Fibroblast of lung (primary cell): ENCODE measurements at regions not wholly inside any gene's neighbourhood (a gene's known extent, or its start where the extent isn't known, plus 50 kb on each side); places are given as distances from the start of the nearest gene placed in this dataset.
"Not testable (repeated sequence)": the region's sequence is repeated elsewhere in the genome, so short reads cannot be mapped to it uniquely, and the experiment has no call there.

Source experiments
- DNase-seq, 2 donors: peaks; one replicate each; pipeline versions ENCODE4 v3.0.0 to v3.0.0-alpha.2; 2010; ENCODE audit warnings: low read depth in 2 of 2
- H2AFZ ChIP-seq: 2 replicates; pipeline ENCODE4 v1.5.1; 2012; ENCODE audit warnings: low read length, control low read depth, inconsistent platforms
- H3K27ac ChIP-seq: 2 replicates; pipeline ENCODE4 v1.5.1; 2011; ENCODE audit warnings: low read length, control low read depth; ENCODE audit not compliant: insufficient read depth
- H3K27me3 ChIP-seq: 2 replicates; pipeline ENCODE4 v1.5.1; 2011; ENCODE audit warnings: mild to moderate bottlenecking, low read length; ENCODE audit not compliant: control insufficient read depth, insufficient read depth
- H3K36me3 ChIP-seq: 2 replicates; pipeline ENCODE4 v1.5.1; 2011; ENCODE audit warnings: low read length; ENCODE audit not compliant: control insufficient read depth, insufficient read depth
- H3K4me1 ChIP-seq: 2 replicates; pipeline ENCODE4 v1.5.1; 2011; ENCODE audit warnings: low read length; ENCODE audit not compliant: control insufficient read depth, insufficient read depth; ENCODE audit errors: extremely low read depth
- H3K4me2 ChIP-seq: 2 replicates; pipeline ENCODE4 v1.5.1; 2011; ENCODE audit warnings: low read length, control low read depth; ENCODE audit not compliant: insufficient read depth; ENCODE audit errors: extremely low read depth
- H3K4me3 ChIP-seq, 4 experiments: fragments of 200-600 bp in 1 of 4; sonication (generic) in 1 of 4; replicated peaks in 1 of 4; 2 replicates each; pipeline ENCODE4 v1.5.1; 2011 to 2016; ENCODE audit warnings: low read length in 4 of 4, low read depth in 3 of 4, mild to moderate bottlenecking in 3 of 4, control low read depth in 2 of 4, inconsistent platforms in 1 of 4, mixed read lengths in 1 of 4; ENCODE audit not compliant: insufficient read depth in 1 of 4; ENCODE audit errors: control extremely low read depth in 1 of 4
- H3K79me2 ChIP-seq: 2 replicates; pipeline ENCODE4 v1.5.1; 2012; ENCODE audit warnings: mild to moderate bottlenecking, low read length, inconsistent platforms; ENCODE audit not compliant: control insufficient read depth, insufficient read depth
- H3K9ac ChIP-seq: 2 replicates; pipeline ENCODE4 v1.5.1; 2011; ENCODE audit warnings: mild to moderate bottlenecking, low read length, control low read depth; ENCODE audit not compliant: insufficient read depth
- H3K9me3 ChIP-seq: 2 replicates; pipeline ENCODE4 v1.5.1; 2012; ENCODE audit warnings: low read depth, low read length; ENCODE audit not compliant: control insufficient read depth, insufficient read depth
- H4K20me1 ChIP-seq: 2 replicates; pipeline ENCODE4 v1.5.1; 2011; ENCODE audit warnings: low read length; ENCODE audit not compliant: control insufficient read depth, insufficient read depth; ENCODE audit errors: extremely low read depth
- CTCF ChIP-seq, 2 donors: IDR thresholded peaks in 1 of 2; conservative IDR thresholded peaks in 1 of 2; 1 replicate in 1 of 2; 2 replicates in 1 of 2; pipeline ENCODE4 v1.5.1; 2011 to 2012; ENCODE audit warnings: low read length in 2 of 2, control low read depth in 1 of 2, inconsistent platforms in 1 of 2, low read depth in 1 of 2, mild to moderate bottlenecking in 1 of 2
- EZH2 ChIP-seq: IDR thresholded peaks from 2 replicates; pipeline ENCODE4 v1.5.1; 2012; ENCODE audit warnings: low read length, control low read depth, mild to moderate bottlenecking; ENCODE audit errors: missing control alignments

- Histone ChIP-seq H3K9ac (no peak overlapping the region), H3K36me3 (no peaks in the 10 kb centered on the region), H3K4me2 (no peak overlapping the region), H3K27me3 (peaks cover 8% of the 10 kb centered on the region), H3K4me1 (no peaks in the 10 kb centered on the region), H2AFZ (no peak overlapping the region), H4K20me1 (no peaks in the 10 kb centered on the region), H3K4me3 (no peak overlapping the region), H3K27ac (no peak overlapping the region), H3K79me2 (no peaks in the 10 kb centered on the region), H3K9me3 (no peaks in the 10 kb centered on the region)
- no peak for DNase-seq
- TF ChIP-seq EZH2, result no peak
These were observed 56.1 kb upstream of the USP3 start for GRCh38 chr15:63448266-63448665.

- H3K4me2 ChIP-seq, H2AFZ ChIP-seq, H3K9me3 ChIP-seq, H3K9ac ChIP-seq, H3K27me3 ChIP-seq, H3K4me3 ChIP-seq, H3K79me2 ChIP-seq, H4K20me1 ChIP-seq, DNase-seq, H3K4me1 ChIP-seq, H3K27ac ChIP-seq, H3K36me3 ChIP-seq: not testable (repeated sequence)
These were observed 55.4 kb upstream of the USP3 start for GRCh38 chr15:63448872-63449555.

- Histone ChIP-seq H3K36me3 (no peaks in the 10 kb centered on the region), H2AFZ (no peak overlapping the region), H3K9ac (no peak overlapping the region), H4K20me1 (no peaks in the 10 kb centered on the region), H3K79me2 (no peaks in the 10 kb centered on the region), H3K27me3 (no peaks in the 10 kb centered on the region), H3K4me3 (no peak overlapping the region), H3K4me2 (no peak overlapping the region), H3K27ac (no peak overlapping the region), H3K9me3 (no peaks in the 10 kb centered on the region), H3K4me1 (no peaks in the 10 kb centered on the region)
- no peak for TF ChIP-seq CTCF (conservative IDR thresholded peaks at IDR 0.05 in 1 of 2, IDR thresholded peaks at IDR 0.05 in 1 of 2; ENCODE audit: low read depth in 1 of 2, low read length in 2 of 2)
- TF ChIP-seq EZH2, result no peak
- no peak for DNase-seq
These were observed 54.7 kb upstream of the USP3 start for GRCh38 chr15:63449731-63450130.

GRCh38 chr15:63450884-63451225, 53.5 kb upstream of the USP3 start:
- TF ChIP-seq CTCF (conservative IDR thresholded peaks at IDR 0.05 in 1 of 2, IDR thresholded peaks at IDR 0.05 in 1 of 2; ENCODE audit: low read depth in 1 of 2, low read length in 2 of 2), result no peak
- no peak for TF ChIP-seq EZH2
- no peak for DNase-seq

More at GRCh38 chr15:63450884-63451225, 53.5 kb upstream of the USP3 start:
- Histone ChIP-seq H3K79me2 (no peaks in the 10 kb centered on the region), H3K9me3 (no peaks in the 10 kb centered on the region), H4K20me1 (no peaks in the 10 kb centered on the region), H3K27ac (no peak overlapping the region), H3K36me3 (no peaks in the 10 kb centered on the region), H3K4me1 (no peaks in the 10 kb centered on the region), H3K4me2 (no peak overlapping the region), H3K4me3 (no peak overlapping the region), H3K27me3 (no peaks in the 10 kb centered on the region), H2AFZ (no peak overlapping the region), H3K9ac (no peak overlapping the region)
